ENCODE measurements at regions not wholly inside any gene's neighbourhood (a gene's known extent, or its start where the extent isn't known, plus 50 kb on each side); places are given as distances from the start of the nearest gene placed in this dataset.
A peak's percentile ranks its signal among the peaks of the same experiment; 100 is the strongest.

DNA sequence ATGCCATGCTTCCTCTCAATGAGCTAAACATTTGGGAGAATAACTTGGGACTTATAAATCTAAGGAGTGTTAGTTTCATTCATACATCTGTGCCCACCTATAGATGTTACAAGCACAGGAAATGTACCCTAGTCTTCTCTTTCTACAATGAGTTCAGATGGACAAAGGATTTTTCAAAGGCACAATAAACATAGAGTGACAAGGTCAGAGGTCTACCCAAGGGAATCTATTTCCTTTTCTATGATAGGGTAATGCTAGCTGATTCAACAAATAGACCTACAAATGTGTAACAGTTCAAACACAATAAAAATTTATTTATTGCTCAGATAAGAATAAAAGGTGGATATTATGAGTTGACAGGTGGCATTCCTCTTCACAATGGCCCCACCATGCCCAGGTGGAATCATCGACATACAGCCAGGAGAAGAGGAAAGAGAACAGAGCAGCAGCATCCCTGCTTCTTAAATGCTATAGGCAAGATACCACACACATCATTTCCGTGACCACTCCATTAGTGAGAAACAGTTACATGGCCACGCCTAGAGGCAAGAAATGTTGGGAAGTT lies 421.8 kb downstream of the HNRNPD start:
- WGBS, 3 donors, result 51 to 76% (median 69%) methylated on average over 3 of the region's 3 CpGs
- Histone ChIP-seq H3K4me1 (ENCODE audit: control insufficient read depth in 3 of 3, insufficient read depth in 2 of 3, low read depth in 1 of 3, low read length in 2 of 3) (peaks cover 0 to 43% (median 2%) of the 10 kb centered on the region in 3 donors), H3K4me3 (ENCODE audit: low read depth in 1 of 3, low read length in 3 of 3) (no peak overlapping the region), H3K9me3 (ENCODE audit: control insufficient read depth in 2 of 2, insufficient read depth in 1 of 2, low read depth in 1 of 2, low read length in 1 of 2) (no peaks in the 10 kb centered on the region), H3K36me3 (ENCODE audit: control insufficient read depth in 3 of 3, insufficient read depth in 2 of 3, low read depth in 1 of 3, low read length in 3 of 3) (no peaks in the 10 kb centered on the region), H3K27ac (ENCODE audit: low read depth in 1 of 3, low read length in 2 of 3) (peak overlapping the region in 1 of 3 donors; percentile 46), H3K27me3 (ENCODE audit: control insufficient read depth in 3 of 3, insufficient read depth in 3 of 3, low read length in 3 of 3) (no peaks in the 10 kb centered on the region)
- FAIRE-seq, result no peak
- DNase-seq, result peak; percentile 54 to 60

- Histone ChIP-seq H3K27me3 (ENCODE audit: control insufficient read depth in 3 of 3, insufficient read depth in 3 of 3, low read length in 3 of 3) (no peaks in the 10 kb centered on the region), H3K4me1 (ENCODE audit: control insufficient read depth in 3 of 3, insufficient read depth in 2 of 3, low read depth in 1 of 3, low read length in 2 of 3) (peaks cover 0 to 18% (median 0%) of the 10 kb centered on the region in 3 donors), H3K36me3 (ENCODE audit: control insufficient read depth in 3 of 3, insufficient read depth in 2 of 3, low read depth in 1 of 3, low read length in 3 of 3) (no peaks in the 10 kb centered on the region), H3K27ac (ENCODE audit: low read depth in 1 of 3, low read length in 2 of 3) (no peak overlapping the region), H3K4me3 (ENCODE audit: low read depth in 1 of 3, low read length in 3 of 3) (no peak overlapping the region), H3K9me3 (ENCODE audit: control insufficient read depth in 2 of 2, insufficient read depth in 1 of 2, low read depth in 1 of 2, low read length in 1 of 2) (no peaks in the 10 kb centered on the region)
- WGBS, 3 donors, result 67 to 87% (median 74%) methylated on average over 4 of the region's 4 CpGs
- no peak for DNase-seq
- no peak for FAIRE-seq
Observed at GRCh38 chr4:81946996-81947395, 426.8 kb downstream of the HNRNPD start.

DNA sequence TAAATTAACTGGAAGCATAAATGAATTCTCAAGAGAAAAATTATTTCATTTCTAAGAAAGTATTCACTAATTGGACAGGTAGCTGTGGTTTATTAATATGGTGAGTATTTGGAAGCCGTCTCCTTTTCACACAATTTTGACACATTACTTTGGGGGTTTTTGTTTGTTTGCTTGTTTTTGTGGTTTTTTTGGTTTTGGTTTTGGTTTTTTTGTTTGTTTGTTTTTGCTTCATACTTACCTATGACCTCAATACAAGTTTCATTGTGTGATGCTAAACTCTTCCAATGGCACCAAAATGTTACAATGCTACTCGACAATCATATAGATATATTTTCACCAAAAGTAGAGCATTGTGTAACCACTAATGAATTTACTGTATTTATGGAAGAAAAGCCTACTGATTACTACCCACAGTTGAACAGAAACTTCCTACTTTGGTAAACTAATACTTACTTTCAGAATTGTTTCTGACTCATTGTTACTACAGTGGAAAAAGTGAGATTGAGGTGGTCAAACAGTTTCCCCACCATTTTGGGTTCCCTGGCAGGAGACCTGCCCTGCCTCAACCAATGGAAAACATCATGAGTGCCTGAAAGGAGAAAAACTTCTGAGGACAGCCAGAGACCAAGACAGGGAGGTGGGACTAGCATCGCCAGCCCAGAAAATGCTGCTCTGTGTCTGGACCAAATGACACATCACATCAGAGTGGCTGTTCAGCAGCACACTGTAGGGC lies 443.1 kb downstream of the HNRNPD start:
- H3K4me3 ChIP-seq (ENCODE audit: low read depth in 1 of 3, low read length in 3 of 3), result no peak overlapping the region
- DNase-seq (no peak), FAIRE-seq (no peak)
- 74 to 84% (median 82%) methylated on average over 3 of the region's 3 CpGs for WGBS, 3 donors
- H3K36me3 ChIP-seq (ENCODE audit: control insufficient read depth in 3 of 3, insufficient read depth in 2 of 3, low read depth in 1 of 3, low read length in 3 of 3), result no peaks in the 10 kb centered on the region
- H3K27ac ChIP-seq (ENCODE audit: low read depth in 1 of 3, low read length in 2 of 3), result no peak overlapping the region
- no peaks in the 10 kb centered on the region for H3K27me3 ChIP-seq (ENCODE audit: control insufficient read depth in 3 of 3, insufficient read depth in 3 of 3, low read length in 3 of 3)
- H3K4me1 ChIP-seq (ENCODE audit: control insufficient read depth in 3 of 3, insufficient read depth in 2 of 3, low read depth in 1 of 3, low read length in 2 of 3), result no peaks in the 10 kb centered on the region
- no peaks in the 10 kb centered on the region for H3K9me3 ChIP-seq (ENCODE audit: control insufficient read depth in 2 of 2, insufficient read depth in 1 of 2, low read depth in 1 of 2, low read length in 1 of 2)

DNA sequence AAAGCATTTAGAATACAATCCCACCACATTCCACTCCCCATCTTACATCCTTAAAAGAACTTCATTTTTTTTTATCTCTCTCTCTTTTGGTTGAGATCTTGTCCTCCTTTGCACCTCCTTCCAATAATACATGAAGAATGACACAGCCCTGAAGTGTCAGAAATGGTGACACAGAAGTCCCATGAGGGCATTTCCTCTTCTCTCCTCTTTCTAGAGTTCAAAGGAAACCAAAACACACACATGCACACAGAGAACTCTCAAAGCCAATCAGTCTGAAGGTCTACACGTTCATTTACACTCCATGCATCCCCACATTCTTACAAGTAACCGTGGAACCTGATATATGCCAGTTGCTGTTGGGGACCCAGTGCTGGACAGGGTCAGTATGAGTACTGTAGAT lies 450.7 kb downstream of the HNRNPD start:
- Histone ChIP-seq H3K36me3 (ENCODE audit: control insufficient read depth in 3 of 3, insufficient read depth in 2 of 3, low read depth in 1 of 3, low read length in 3 of 3) (no peaks in the 10 kb centered on the region), H3K4me1 (ENCODE audit: control insufficient read depth in 3 of 3, insufficient read depth in 2 of 3, low read depth in 1 of 3, low read length in 2 of 3) (no peaks in the 10 kb centered on the region), H3K27me3 (ENCODE audit: control insufficient read depth in 3 of 3, insufficient read depth in 3 of 3, low read length in 3 of 3) (peaks cover 0 to 2% (median 0%) of the 10 kb centered on the region in 3 donors), H3K4me3 (ENCODE audit: low read depth in 1 of 3, low read length in 3 of 3) (no peak overlapping the region), H3K27ac (ENCODE audit: low read depth in 1 of 3, low read length in 2 of 3) (no peak overlapping the region), H3K9me3 (ENCODE audit: control insufficient read depth in 2 of 2, insufficient read depth in 1 of 2, low read depth in 1 of 2, low read length in 1 of 2) (no peaks in the 10 kb centered on the region)
- DNase-seq (no peak), FAIRE-seq (no peak)
- 71 to 73% (median 73%) methylated on average over 2 of the region's 2 CpGs for WGBS, 3 donors

DNA sequence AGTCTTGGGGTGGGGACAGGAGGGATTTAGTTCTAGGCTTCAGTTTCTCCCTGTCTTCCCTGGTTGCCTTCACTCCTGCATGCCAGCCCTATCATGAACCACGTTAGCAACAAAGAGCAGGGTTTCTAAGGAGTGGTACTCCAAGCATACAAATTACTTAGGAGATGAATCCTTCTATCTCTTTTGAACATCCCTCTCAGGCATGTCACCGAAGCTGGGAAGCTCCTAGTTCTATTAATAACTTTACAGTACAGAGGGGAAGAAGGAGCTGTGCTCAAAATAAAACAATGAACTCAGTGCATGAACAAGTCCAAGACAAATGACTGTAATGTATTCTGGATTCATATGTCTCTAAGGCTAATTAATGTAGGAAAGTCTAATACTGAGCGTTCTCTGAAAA lies 450.6 kb upstream of the RASGEF1B start:
- Histone ChIP-seq H3K4me3 (ENCODE audit: low read depth in 1 of 3, low read length in 3 of 3) (no peak overlapping the region), H3K27ac (ENCODE audit: low read depth in 1 of 3, low read length in 2 of 3) (no peak overlapping the region), H3K9me3 (ENCODE audit: control insufficient read depth in 2 of 2, insufficient read depth in 1 of 2, low read depth in 1 of 2, low read length in 1 of 2) (no peaks in the 10 kb centered on the region), H3K36me3 (ENCODE audit: control insufficient read depth in 3 of 3, insufficient read depth in 2 of 3, low read depth in 1 of 3, low read length in 3 of 3) (no peaks in the 10 kb centered on the region), H3K4me1 (ENCODE audit: control insufficient read depth in 3 of 3, insufficient read depth in 2 of 3, low read depth in 1 of 3, low read length in 2 of 3) (no peaks in the 10 kb centered on the region), H3K27me3 (ENCODE audit: control insufficient read depth in 3 of 3, insufficient read depth in 3 of 3, low read length in 3 of 3) (peaks cover 0 to 2% (median 0%) of the 10 kb centered on the region in 3 donors)
- WGBS, 3 donors, result 63 to 88% (median 65%) methylated on average over 3 of the region's 3 CpGs
- FAIRE-seq (no peak), DNase-seq (no peak)

DNA sequence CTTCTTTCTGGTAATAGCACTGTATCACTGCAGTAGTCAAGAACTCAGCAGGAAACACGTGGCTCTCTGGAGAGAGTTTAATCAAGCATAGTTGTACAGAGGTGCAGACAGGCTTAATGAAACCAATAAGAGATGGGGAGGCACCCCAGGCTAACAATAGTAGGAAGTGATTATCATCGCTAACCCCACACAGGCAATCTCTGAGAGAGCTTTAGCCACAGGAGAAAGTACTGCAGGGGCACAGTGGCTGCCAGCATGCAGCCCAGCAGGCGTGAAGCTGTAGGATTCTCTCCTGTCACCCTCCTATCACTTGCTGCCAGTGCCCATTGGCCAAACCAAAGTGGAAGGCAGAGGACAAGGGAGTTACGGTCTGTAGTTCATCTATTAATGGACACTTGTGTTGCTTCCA lies 450.0 kb upstream of the RASGEF1B start:
- Histone ChIP-seq H3K27ac (ENCODE audit: low read depth in 1 of 3, low read length in 2 of 3) (no peak overlapping the region), H3K4me3 (ENCODE audit: low read depth in 1 of 3, low read length in 3 of 3) (no peak overlapping the region), H3K36me3 (ENCODE audit: control insufficient read depth in 3 of 3, insufficient read depth in 2 of 3, low read depth in 1 of 3, low read length in 3 of 3) (no peaks in the 10 kb centered on the region), H3K4me1 (ENCODE audit: control insufficient read depth in 3 of 3, insufficient read depth in 2 of 3, low read depth in 1 of 3, low read length in 2 of 3) (no peaks in the 10 kb centered on the region), H3K9me3 (ENCODE audit: control insufficient read depth in 2 of 2, insufficient read depth in 1 of 2, low read depth in 1 of 2, low read length in 1 of 2) (no peaks in the 10 kb centered on the region), H3K27me3 (ENCODE audit: control insufficient read depth in 3 of 3, insufficient read depth in 3 of 3, low read length in 3 of 3) (peaks cover 0 to 2% (median 0%) of the 10 kb centered on the region in 3 donors)
- DNase-seq, result no peak
- WGBS, 3 donors, result 67 to 68% (median 67%) methylated on average over 4 of the region's 4 CpGs
- FAIRE-seq, result no peak

GRCh38 chr4:81919810-81920209 lies 448.1 kb upstream of the RASGEF1B start:
- 82 to 100% (median 92%) methylated on average over 1 of the region's 1 CpG for WGBS, 3 donors
- no peak for DNase-seq
- no peak for FAIRE-seq
- Histone ChIP-seq H3K4me3 (ENCODE audit: low read depth in 1 of 3, low read length in 3 of 3) (no peak overlapping the region), H3K9me3 (ENCODE audit: control insufficient read depth in 2 of 2, insufficient read depth in 1 of 2, low read depth in 1 of 2, low read length in 1 of 2) (no peaks in the 10 kb centered on the region), H3K27ac (ENCODE audit: low read depth in 1 of 3, low read length in 2 of 3) (no peak overlapping the region), H3K4me1 (ENCODE audit: control insufficient read depth in 3 of 3, insufficient read depth in 2 of 3, low read depth in 1 of 3, low read length in 2 of 3) (no peaks in the 10 kb centered on the region), H3K36me3 (ENCODE audit: control insufficient read depth in 3 of 3, insufficient read depth in 2 of 3, low read depth in 1 of 3, low read length in 3 of 3) (no peaks in the 10 kb centered on the region), H3K27me3 (ENCODE audit: control insufficient read depth in 3 of 3, insufficient read depth in 3 of 3, low read length in 3 of 3) (peaks cover 0 to 2% (median 0%) of the 10 kb centered on the region in 3 donors)

- WGBS, 3 donors, result 48 to 63% (median 57%) methylated on average over 4 of the region's 4 CpGs
- Histone ChIP-seq H3K9me3 (ENCODE audit: control insufficient read depth in 2 of 2, insufficient read depth in 1 of 2, low read depth in 1 of 2, low read length in 1 of 2) (no peaks in the 10 kb centered on the region), H3K36me3 (ENCODE audit: control insufficient read depth in 3 of 3, insufficient read depth in 2 of 3, low read depth in 1 of 3, low read length in 3 of 3) (no peaks in the 10 kb centered on the region), H3K27ac (ENCODE audit: low read depth in 1 of 3, low read length in 2 of 3) (no peak overlapping the region), H3K27me3 (ENCODE audit: control insufficient read depth in 3 of 3, insufficient read depth in 3 of 3, low read length in 3 of 3) (peaks cover 0 to 1% (median 0%) of the 10 kb centered on the region in 3 donors), H3K4me1 (ENCODE audit: control insufficient read depth in 3 of 3, insufficient read depth in 2 of 3, low read depth in 1 of 3, low read length in 2 of 3) (no peaks in the 10 kb centered on the region), H3K4me3 (ENCODE audit: low read depth in 1 of 3, low read length in 3 of 3) (no peak overlapping the region)
- DNase-seq (peak; percentile 41 to 58), FAIRE-seq (no peak)
Observed at GRCh38 chr4:81919223-81919622, 447.5 kb upstream of the RASGEF1B start.

Measured in small intestine (tissue), 7 donors.